ENCODE measurements at regions not wholly inside any gene's neighbourhood (a gene's known extent, or its start where the extent isn't known, plus 50 kb on each side); places are given as distances from the start of the nearest gene placed in this dataset.
"Not testable (repeated sequence)": the region's sequence is repeated elsewhere in the genome, so short reads cannot be mapped to it uniquely, and the experiment has no call there.

- no peak for DNase-seq (ENCODE audit: low spot score)
Measured at GRCh38 chr16:66095676-66096075, 270.8 kb upstream of the CDH5 start.

- no peak for DNase-seq (ENCODE audit: low spot score)
Measured at GRCh38 chr16:66093191-66093590, 273.3 kb upstream of the CDH5 start.

DNA sequence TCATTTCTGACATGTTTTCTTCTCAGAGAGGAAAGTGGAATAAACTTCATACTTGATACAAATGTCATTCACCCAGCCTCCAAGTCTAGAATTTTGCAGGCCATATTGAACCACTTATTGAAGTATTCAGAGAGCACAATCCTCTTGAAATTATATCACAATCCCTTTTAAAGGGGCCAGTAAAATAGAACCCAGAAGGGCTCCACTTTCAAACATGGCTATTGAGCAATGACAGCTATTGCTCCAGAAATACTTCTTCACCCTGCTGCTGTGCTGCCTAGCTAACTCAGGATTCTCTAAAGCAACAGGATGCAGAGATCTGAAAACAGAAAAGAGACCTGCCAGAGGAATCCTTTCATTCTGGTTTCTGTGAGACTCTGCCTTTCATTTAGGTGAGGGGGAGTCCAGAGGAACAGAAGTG, 275.0 kb upstream of the CDH5 start:
- no peak for DNase-seq (ENCODE audit: low spot score)

GRCh38 chr16:66088681-66089080, 277.8 kb upstream of the CDH5 start:
- DNase-seq (ENCODE audit: low spot score): no peak

DNA sequence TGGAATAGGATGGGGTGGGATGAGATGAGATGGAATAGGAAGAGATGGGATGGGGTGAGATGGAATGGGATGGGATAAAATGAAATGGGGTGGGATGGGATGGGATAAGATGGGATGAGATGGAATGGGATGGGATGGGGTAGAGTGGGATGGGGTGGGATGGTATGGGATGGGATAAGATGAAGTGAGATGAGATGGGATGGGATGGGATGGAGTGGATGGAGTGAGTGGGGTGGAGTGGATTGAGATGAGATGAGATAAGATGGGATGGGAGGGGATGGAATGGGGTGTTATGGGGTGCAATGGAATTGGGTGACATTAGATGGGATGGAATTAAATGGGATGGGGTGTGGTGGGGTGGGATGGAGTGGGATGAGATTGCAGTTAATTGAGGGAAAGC, 279.2 kb upstream of the CDH5 start:
- DNase-seq (ENCODE audit: low spot score): no peak

DNA sequence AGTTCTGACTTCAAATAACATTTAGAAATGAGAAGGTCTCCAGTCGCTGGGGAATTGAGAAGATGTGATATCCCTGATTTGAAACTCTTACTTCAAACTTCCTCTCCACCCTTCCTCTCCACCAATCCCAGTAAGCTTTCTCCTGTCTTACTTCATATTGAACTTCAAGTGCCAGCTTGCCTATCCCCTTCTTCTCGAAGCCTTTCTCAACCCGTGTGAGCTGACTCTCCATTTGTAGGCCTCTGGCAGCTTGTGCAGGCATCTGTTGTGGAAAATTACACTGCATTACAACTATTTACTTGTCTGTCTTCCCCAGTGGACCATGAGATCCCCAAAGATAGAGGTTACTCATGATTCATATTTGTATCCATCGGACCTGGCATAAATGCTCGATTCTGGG, 280.8 kb upstream of the CDH5 start:
- no peak for DNase-seq (ENCODE audit: low spot score)

DNA sequence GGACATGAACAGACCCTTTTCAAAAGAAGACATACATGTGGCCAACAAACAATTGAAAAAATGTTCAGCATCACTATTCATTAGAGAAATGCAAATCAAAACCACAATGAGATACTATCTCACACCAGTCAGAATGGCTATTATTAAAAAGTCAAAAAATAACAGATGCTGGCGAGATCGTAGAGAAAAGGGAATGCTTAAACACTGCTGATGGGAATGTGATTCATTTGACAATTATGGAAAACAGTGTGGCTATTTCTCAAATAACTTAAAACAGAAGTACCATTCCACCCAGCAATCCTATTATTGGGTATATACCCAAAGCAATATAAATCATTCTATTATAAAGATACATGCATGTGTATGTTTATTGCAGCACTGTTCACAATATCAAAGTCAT, 281.8 kb upstream of the CDH5 start:
- DNase-seq (ENCODE audit: low spot score): not testable (repeated sequence)

GRCh38 chr16:66084306-66084705, 282.2 kb upstream of the CDH5 start:
- no peak for DNase-seq (ENCODE audit: low spot score)

DNA sequence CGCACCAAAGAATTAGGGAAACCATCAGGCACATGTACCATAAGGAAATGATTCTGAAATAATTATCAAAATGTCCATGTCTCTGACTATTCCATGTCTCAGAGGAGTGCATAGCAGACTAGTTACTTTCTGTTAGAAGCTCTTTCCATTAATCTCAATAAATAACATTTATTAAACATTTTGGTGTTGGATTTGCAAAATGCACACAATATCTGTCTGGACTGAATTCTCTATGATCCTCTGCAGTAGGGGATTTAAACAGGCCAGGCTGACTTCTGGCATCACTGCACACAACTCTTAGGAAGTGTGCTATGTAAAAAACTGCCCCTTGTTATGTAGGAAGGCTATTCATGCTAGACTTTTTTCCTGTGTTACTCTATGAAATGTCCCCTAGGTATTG, 283.3 kb upstream of the CDH5 start:
- DNase-seq (ENCODE audit: low spot score): no peak

GRCh38 chr16:66082424-66082823, 284.1 kb upstream of the CDH5 start:
- no peak for DNase-seq (ENCODE audit: low spot score)

DNA sequence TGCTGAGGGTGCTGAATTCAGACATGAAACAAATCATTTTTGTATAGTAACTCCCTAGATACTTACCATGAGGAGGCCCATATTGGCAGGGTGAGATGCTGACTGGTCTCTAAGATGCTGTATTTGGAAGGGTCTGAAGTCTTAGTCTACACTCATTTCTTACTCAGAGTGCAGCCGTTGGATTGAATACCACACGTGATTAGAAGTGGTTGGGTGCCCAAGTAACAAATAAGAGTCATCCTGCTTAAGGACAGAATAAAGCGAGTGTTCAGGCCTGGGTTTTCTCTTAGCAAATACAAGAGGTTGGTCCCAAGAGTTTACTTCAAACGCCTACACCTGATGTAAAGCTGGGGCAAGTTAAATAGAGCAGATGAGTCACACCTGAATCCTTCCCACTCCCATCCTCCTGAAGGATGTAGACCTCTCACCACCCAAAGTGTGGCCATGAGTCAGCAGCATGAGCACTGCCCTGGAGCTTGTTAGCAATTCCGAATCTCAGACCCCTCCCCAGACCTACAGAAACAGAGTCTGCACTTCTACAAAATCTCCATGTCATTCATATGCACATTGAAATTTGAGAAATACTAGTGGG, 284.6 kb upstream of the CDH5 start:
- peak; percentile 46 for DNase-seq (ENCODE audit: low spot score)

GRCh38 chr16:66079671-66080334, 286.7 kb upstream of the CDH5 start:
- no peak for DNase-seq (ENCODE audit: low spot score)

DNA sequence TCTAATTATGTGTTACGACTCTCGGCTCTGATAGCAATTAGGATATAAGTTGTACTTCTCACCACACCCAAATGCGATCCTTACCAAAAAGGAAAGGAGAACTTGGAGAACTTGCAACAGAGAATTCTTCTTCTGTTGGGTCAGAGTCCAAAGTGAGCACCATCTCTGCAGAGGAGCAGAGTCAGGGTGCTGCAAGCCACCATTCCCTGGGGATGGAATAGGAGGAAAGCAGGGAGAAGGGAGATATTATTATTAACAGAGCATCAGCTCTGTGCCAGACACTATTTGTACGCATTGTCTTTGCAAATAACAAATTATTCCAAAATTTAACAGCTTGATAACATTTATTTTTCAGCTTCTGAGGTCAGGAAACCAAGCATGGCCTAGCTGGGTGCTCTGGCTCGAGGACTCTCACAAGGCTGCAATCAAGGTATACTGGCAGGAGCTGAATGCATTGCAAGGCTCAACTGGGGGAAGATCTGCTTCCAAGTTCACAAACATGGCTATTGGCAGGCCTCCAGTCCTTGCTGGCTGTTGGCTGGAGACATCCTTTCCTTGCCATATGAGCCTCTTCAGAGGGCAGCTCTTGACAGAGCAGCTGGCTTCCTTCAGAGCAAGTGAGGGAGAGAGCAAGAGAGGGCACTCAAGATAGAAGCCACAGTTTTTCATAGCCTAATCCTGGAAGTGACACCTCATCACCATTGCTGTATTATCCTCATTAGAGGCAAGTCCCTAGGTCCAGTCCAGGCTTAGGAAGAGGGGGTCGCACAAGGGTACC, 296.2 kb upstream of the CDH5 start:
- DNase-seq (ENCODE audit: low spot score): no peak

GRCh38 chr16:66069587-66069986, 296.9 kb upstream of the CDH5 start:
- DNase-seq (ENCODE audit: low spot score): no peak

- DNase-seq (ENCODE audit: low spot score): no peak
Measured at GRCh38 chr16:66066404-66066803, 300.1 kb upstream of the CDH5 start.

DNA sequence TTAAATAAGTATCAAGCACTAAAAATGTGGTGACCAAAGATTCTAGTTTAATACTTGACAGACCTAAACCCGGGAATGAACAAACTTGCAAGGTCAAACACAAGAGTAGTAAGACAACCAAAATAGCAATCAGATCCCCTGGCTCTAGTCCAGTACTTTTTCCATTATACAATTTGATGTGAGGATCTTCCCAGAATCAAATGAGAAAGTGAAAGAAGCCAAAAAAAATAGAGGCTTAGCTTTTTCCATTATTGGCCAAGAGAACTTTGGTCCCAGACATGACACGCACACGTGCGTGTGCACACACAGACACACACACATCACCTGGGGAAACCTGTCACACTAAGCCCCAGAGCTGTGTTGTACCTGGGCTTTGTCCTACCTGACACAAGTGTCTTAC, 300.6 kb upstream of the CDH5 start:
- DNase-seq (ENCODE audit: low spot score): no peak

DNA sequence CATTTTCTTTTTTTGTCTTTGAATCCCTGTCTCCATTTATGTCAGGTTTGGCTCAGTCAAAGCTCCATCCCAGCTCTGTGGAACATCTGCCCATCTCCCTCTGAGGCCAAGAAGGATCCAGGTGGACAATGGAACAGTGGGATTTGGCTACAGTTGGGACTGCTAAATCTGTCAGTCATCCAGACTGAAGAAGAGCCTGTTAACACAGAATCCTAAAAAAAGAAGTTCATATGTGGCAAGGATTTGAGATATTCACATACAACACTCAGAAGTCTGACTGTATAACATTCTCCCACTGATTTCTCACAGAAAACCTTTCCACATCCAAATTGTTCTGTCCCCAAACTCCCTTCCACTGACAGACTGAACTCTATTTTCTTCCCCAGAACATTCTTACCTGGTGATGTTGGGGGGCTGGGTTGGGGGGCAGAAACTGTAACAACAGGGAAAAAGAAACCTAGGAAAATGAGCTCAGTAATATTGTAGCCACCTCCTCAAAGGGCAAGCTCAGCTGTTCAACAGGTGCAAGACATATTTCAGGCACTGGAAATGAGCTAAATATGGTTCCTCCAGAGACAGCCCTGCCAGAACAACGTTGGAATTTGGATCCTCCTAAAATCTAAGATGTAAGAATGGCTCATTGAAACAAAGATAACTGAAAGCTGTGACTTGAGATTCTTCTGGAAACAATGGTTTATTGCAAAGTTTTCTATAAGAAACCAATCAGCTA, 301.5 kb upstream of the CDH5 start:
- no peak for DNase-seq (ENCODE audit: low spot score)

GRCh38 chr16:66058832-66059231, 307.7 kb upstream of the CDH5 start:
- DNase-seq (ENCODE audit: low spot score): no peak

DNA sequence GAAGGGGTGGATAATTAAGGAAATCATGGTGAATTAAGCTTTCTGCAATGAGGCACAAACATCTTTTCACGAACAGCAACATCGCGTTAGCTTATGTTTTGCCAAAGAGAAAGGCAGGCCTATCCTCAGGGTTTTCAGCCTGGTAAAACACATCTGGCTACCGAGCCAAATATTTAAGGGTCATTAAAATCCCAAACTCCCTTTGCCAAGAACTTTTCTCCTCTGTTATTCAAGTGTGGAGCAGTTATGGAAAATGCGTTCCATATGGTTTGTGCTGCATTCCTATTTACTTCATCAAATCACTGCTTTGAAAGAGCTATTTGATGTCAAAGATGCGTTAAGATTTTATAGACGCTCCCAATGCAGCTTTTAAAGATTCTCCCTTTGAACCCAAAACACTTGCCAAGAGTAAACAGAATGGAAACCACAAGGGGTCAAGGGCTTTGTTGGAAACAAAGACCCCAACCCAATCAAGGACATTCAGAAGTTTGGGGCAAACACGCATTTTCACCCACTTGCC, 308.3 kb upstream of the CDH5 start:
- no peak for DNase-seq (ENCODE audit: low spot score)

DNA sequence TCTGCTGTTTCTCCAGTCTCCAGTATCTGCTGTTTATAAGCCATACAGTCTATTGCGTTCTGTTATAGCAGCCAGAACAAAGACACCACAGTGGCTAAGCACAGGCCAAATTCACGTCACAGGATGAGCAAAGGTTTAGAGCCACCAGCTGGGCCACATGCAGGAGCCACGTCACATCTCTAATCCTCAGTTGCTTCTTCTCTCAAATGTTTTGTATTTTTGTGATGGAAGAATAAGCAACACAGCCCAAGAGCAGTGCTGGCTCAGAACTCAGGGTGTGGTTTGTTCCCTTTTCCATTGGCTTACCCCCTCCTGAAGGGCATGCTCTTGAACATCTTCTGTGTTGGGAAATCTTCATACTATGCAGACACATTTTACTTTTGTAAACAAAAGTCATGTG, 309.4 kb upstream of the CDH5 start:
- DNase-seq (ENCODE audit: low spot score): no peak

DNA sequence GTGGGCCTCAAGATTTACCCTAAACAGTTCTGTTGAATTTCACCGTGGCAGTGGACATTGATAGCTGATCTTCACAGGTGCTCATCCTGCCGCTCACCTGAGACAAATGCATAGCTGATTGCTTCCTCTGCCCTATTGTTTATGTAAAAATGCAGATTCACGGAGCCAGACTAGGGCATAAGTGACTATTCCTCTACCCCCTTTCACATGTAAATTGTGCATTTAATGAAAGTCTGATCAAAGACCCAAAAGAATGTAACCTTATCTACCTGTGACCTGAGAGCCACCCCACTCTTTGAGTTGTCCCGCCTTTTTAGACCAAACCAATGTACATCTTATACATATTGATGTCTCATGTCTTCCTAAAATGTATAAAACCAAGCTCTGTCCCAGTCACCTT, 312.4 kb upstream of the CDH5 start:
- DNase-seq (ENCODE audit: low spot score): no peak

DNA sequence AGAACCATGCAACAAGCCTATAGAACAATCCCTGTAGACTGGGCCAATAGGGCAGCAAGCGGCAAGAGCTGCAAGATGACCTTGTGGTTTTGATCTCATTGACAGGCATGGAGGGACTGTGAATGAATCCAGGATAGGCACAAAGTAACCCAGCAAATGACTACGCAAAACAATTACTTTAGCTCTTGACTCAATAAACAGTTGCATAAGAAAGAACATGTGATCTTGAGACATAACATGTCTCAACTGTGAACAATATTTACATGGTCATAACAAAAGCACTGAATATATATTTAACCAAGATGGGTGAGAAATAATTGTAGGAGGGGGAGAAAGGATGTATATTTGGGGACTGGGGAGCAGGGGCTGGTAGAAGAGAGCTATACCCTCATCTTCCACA, 313.7 kb upstream of the CDH5 start:
- no peak for DNase-seq (ENCODE audit: low spot score)

- no peak for DNase-seq (ENCODE audit: low spot score)
Measured at GRCh38 chr16:66050991-66051390, 315.5 kb upstream of the CDH5 start.

Data from LoVo (cell line).